ENCODE measurements at regions not wholly inside any gene's neighbourhood (a gene's known extent, or its start where the extent isn't known, plus 50 kb on each side); places are given as distances from the start of the nearest gene placed in this dataset.
"Not testable (repeated sequence)": the region's sequence is repeated elsewhere in the genome, so short reads cannot be mapped to it uniquely, and the experiment has no call there.

DNA sequence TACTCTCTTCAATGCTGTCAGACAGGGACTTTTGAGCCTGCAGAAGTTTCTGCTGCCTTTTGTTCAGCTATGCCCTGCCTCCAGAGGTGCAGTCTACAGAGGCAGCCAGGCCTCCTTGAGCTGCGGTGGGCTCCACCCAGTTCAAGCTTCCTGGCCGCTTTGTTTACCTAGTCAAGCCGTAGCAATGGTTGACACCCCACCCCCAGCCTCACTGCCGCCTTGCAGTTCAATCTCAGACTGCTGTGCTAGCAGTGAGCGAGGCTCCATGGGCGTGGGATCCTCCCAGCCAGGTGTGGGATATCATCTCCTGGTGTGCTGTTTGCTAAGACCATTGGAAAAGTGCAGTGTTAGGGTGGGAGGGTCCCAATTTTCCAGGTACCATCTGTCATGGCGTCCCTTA, 506.1 kb upstream of the FLRT2 start:
- TF ChIP-seq POLR2A (IDR thresholded peaks at IDR 0.05): not testable (repeated sequence)
- TF ChIP-seq, protein P1, sequence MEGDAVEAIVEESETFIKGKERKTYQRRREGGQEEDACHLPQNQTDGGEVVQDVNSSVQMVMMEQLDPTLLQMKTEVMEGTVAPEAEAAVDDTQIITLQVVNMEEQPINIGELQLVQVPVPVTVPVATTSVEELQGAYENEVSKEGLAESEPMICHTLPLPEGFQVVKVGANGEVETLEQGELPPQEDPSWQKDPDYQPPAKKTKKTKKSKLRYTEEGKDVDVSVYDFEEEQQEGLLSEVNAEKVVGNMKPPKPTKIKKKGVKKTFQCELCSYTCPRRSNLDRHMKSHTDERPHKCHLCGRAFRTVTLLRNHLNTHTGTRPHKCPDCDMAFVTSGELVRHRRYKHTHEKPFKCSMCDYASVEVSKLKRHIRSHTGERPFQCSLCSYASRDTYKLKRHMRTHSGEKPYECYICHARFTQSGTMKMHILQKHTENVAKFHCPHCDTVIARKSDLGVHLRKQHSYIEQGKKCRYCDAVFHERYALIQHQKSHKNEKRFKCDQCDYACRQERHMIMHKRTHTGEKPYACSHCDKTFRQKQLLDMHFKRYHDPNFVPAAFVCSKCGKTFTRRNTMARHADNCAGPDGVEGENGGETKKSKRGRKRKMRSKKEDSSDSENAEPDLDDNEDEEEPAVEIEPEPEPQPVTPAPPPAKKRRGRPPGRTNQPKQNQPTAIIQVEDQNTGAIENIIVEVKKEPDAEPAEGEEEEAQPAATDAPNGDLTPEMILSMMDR (IDR thresholded peaks at IDR 0.05): not testable (repeated sequence)
